ENCODE measurements at regions not wholly inside any gene's neighbourhood (a gene's known extent, or its start where the extent isn't known, plus 50 kb on each side); places are given as distances from the start of the nearest gene placed in this dataset.

- DNase-seq (ENCODE audit: low read depth in 1 of 2, low spot score in 1 of 2): no peak
Measured at GRCh38 chr15:45941367-45941766, 306.5 kb downstream of the SQOR start.

GRCh38 chr15:45943240-45943639 lies 308.4 kb downstream of the SQOR start:
- no peak for DNase-seq (ENCODE audit: low read depth in 1 of 2, low spot score in 1 of 2)

DNA sequence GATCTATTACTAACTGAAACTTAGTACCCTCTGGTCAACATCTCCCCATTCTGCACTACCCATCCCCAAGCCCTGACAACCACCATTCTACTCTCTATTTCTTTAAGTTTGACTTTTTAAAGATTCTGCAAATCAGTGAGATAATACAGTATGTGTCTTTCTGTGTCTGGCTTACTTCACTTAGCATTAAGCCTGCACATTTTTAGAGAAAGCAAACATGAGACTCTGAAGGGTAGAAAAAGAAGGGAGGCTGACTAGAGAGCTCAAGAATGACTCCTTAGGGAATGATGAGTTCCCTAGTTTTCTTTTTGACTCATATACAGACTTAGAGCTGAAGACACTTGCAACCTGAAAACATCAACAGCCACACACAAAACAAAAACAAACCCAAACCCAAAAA lies 311.3 kb downstream of the SQOR start:
- no peak for DNase-seq (ENCODE audit: low read depth in 1 of 2, low spot score in 1 of 2)

GRCh38 chr15:45948181-45948621 lies 313.4 kb downstream of the SQOR start:
- DNase-seq (ENCODE audit: low read depth in 1 of 2, low spot score in 1 of 2): no peak

DNA sequence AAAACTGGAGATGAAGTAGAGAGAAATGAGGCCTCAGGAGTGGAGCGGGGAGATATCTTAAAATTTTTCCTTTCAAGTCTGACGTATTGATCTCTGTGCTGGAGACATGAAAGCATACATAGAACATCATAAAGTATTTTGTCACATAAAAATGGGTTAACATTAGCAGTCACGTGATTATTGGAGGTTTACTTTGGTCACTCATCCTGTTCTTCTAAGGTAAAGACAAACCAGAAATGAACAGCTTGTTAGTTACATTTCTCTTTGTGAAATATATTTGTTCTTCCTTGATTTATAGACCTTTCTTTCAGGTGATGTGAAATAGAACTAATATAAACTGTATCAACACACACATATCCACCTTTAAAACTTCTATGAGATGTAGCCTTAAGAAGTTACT lies 324.1 kb downstream of the SQOR start:
- no peak for DNase-seq (ENCODE audit: low read depth in 1 of 2, low spot score in 1 of 2)

- no peak for DNase-seq (ENCODE audit: low read depth in 1 of 2, low spot score in 1 of 2)
Measured at GRCh38 chr15:45962733-45963132, 327.9 kb downstream of the SQOR start.

- no peak for DNase-seq (ENCODE audit: low read depth in 1 of 2, low spot score in 1 of 2)
Measured at GRCh38 chr15:45970542-45970941, 335.7 kb downstream of the SQOR start.

GRCh38 chr15:45980366-45980765 lies 345.5 kb downstream of the SQOR start:
- DNase-seq (ENCODE audit: low read depth in 1 of 2, low spot score in 1 of 2): no peak

- DNase-seq (ENCODE audit: low read depth in 1 of 2, low spot score in 1 of 2): no peak
Measured at GRCh38 chr15:45981625-45982024, 346.8 kb downstream of the SQOR start.

DNA sequence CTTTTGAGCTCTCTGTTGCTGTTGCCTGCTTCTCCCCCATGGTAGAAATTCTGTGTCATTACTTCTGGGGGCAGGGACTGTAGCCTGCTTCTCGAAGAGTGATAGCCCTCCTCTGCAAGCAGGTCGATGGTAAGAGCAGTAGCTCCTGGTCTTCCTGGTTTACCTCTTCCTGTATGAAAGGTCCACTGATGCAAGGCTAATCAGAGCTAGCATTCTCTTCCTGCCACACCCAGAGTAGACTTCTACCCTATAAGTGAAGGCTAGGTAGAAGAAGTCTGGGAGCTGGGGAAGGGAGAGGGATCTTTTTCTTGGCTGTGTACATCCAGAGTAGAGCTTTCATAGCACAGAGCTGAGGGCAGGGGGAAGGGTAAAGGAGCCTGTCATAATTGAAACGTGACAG lies 357.0 kb downstream of the SQOR start:
- DNase-seq (ENCODE audit: low read depth in 1 of 2, low spot score in 1 of 2): no peak

DNA sequence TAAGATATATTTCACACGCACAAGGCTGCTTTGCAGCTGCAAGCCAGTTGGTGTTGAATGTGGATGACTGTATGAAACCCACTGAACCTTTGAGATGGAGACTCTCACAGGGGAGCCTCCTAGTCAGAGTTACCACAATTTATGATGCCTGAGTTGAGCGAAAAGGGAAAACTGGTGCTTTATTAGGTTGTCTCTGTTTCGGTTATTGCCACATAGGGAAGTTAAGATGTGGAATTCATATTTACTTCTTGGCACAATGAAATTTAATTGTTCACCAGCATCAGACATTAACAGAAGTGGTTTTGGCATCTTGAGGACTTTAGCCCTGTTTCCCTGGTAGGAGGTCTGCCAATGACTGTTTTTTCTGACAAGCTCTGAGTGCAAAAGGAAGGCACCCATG lies 358.2 kb downstream of the SQOR start:
- DNase-seq (ENCODE audit: low read depth in 1 of 2, low spot score in 1 of 2): no peak

- DNase-seq (ENCODE audit: low read depth in 1 of 2, low spot score in 1 of 2): no peak
Measured at GRCh38 chr15:45993508-45993907, 358.7 kb downstream of the SQOR start.

DNA sequence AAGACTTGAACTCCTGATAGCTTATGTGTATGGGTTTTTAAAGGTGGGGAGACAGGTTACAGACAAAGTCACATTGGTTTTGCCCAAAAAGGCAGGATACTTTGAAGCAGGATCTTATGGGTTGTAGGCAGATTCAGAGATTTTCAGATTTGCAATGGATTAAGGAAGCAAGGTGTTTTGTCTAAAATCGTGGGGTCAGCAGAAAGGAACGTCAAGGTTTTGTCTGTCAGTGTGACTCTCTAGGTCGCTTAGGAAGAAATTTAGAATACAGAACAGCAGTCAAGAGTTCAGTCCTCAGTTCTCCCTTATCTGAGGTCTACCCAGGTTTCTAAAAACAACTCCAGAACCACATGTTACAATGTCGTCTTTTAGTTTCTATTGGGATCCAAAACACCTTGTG lies 361.0 kb downstream of the SQOR start:
- no peak for DNase-seq (ENCODE audit: low read depth in 1 of 2, low spot score in 1 of 2)

GRCh38 chr15:46014532-46014931 lies 379.7 kb downstream of the SQOR start:
- DNase-seq (ENCODE audit: low read depth in 1 of 2, low spot score in 1 of 2): no peak

- no peak for DNase-seq (ENCODE audit: low read depth in 1 of 2, low spot score in 1 of 2)
Measured at GRCh38 chr15:46034755-46035154, 399.9 kb downstream of the SQOR start.

DNA sequence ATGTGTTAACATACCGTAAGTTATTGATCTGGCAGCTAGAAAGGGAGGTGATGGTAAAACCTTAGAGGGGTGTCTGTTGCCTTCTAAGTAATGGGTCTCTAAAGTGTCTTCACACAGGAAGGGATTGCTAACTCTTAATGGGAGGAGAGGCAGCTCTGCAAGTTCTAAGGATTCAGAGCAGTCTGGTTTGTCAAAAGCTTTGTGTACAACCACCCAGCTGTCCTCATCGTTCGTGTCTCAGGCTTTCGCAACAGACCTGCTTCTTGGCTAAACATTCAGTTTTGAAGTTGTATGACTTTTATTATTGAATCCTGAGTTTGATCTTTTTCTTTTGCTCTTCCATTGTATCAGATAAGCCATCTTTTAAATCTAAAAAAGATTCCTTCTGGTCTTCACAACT lies 404.9 kb downstream of the SQOR start:
- no peak for DNase-seq (ENCODE audit: low read depth in 1 of 2, low spot score in 1 of 2)

DNA sequence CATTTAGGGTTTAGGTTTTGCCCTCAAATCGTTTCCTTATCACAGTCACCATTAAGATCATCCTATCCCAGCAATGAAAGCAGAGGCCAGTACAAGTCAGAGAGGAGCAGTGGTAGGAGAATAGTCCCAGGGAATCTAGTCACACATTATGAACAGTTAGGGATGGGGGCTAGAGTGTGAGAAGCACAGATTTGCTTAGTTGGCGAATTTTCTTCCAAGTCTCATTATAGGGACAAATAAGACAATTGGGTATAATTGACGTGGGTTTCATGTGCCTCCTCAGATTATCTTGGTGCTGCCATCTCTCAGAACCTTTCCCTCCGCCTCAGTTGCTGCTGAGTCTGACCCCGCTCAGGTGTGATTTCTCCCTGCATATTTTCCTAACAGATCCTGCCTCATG lies 407.1 kb downstream of the SQOR start:
- no peak for DNase-seq (ENCODE audit: low read depth in 1 of 2, low spot score in 1 of 2)

DNA sequence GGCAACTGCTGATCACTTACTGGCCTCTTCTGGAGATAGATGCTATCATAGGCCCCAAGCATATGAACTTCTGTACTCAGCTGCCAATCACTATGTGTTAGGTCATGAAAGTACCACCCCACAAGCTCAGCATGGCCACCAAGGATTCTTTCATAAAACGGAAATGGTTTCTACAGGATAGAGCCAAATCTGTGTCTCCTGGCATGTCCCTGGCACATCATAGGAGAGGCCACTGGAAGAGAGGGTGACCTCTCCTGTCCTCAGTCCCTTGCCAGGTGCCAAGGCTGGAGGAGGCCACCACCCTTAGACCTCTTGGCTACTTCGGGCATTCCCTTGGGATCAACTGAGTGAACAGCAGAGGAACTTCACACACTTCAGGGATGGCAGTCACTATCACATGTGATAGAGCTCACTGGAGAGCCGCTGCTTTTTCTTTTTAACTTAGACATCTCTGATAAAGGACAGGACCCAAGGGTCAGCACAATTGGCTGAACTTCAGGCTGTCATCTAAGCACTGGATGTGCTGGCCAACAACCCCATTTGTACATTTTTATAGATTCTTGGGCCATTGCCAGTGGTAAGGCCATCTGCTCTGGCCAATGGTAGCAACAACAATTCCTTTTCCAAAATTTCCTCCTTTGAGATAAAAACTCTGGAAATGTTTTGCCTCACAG lies 425.2 kb downstream of the SQOR start:
- no peak for DNase-seq (ENCODE audit: low read depth in 1 of 2, low spot score in 1 of 2)

GRCh38 chr15:46061002-46061401 lies 426.2 kb downstream of the SQOR start:
- DNase-seq (ENCODE audit: low read depth in 1 of 2, low spot score in 1 of 2): no peak

- DNase-seq (ENCODE audit: low read depth in 1 of 2, low spot score in 1 of 2): no peak
Measured at GRCh38 chr15:46077220-46077619, 442.4 kb downstream of the SQOR start.

DNA sequence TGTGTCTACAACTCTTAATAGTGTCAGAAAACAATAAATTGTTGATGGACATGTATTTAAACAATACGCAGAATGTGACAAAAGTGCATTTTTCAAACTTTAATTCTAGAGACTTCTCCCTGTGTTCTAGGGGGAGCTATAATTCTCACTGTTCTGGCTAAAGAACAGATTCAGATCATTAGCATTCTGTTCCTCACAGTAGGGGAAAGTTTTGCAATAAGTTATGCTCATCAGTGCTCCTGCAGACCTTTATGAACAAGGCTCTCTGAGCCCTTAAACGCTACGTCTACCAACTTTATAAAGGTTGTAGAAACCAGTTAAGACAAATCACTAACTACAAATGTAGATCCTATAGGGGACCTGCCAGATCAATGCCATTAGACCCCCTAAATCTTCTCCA lies 444.2 kb downstream of the SQOR start:
- no peak for DNase-seq (ENCODE audit: low read depth in 1 of 2, low spot score in 1 of 2)

DNA sequence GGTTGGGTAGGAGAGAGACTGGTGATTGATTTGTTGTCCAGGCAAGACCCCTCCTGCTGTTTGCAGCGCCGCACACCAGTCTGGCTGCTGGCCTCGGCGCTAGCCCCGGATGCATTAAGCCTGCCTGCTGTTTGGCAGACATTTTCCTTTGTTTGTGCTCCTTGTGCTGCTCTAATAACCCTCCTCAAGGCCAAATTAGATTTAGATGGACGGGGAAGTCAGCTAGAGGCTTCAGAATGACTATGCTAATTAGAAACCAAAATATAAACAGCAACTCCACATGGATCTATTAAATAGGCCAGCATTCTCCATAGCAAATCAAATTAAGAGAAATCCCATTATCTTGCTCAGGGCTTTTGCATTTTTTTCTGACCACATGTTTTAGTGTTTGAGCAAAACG lies 445.2 kb downstream of the SQOR start:
- DNase-seq (ENCODE audit: low read depth in 1 of 2, low spot score in 1 of 2): no peak
